Body of pancreas (tissue), 4 donors: ENCODE measurements at regions not wholly inside any gene's neighbourhood (a gene's known extent, or its start where the extent isn't known, plus 50 kb on each side); places are given as distances from the start of the nearest gene placed in this dataset.

Source experiments
- POLR2A ChIP-seq, 3 donors: fragments of 450-650 bp; IDR thresholded peaks; one replicate each; pipeline ENCODE4 v1.6.1; 2016; ENCODE audit warnings: antibody characterized with exemption in 3 of 3, mild to moderate bottlenecking in 2 of 3
- TF ChIP-seq, protein P1 (sequence below), 7 experiments: fragments of 450-650 bp in 4 of 7; fragments of 200-600 bp in 3 of 7; sonication (generic) in 3 of 7; IDR thresholded peaks; one replicate each; pipeline ENCODE4 v1.5.1; 2016 to 2019; ENCODE audit warnings: antibody characterized with exemption in 7 of 7

DNA sequence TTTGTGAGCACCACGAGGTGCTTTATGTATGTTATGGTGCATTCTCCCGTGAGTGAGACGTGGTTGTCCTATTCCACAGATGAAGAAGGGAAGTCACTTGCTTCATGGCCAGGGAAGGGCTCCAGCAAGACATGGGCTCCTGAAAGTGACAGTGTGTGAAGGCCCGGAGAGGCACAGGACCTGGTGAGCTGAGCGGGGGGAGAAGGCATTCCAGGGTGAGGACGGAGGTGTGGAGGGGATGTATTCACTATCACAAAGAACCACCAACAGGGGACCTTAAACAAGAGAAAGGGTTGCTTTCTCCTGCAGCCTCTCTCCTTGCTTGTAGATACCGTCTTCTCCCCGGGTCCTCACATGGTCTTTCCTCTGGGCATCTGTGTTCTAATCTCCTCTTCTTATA, 139.1 kb downstream of the FBLN2 start:
- TF ChIP-seq, protein P1, sequence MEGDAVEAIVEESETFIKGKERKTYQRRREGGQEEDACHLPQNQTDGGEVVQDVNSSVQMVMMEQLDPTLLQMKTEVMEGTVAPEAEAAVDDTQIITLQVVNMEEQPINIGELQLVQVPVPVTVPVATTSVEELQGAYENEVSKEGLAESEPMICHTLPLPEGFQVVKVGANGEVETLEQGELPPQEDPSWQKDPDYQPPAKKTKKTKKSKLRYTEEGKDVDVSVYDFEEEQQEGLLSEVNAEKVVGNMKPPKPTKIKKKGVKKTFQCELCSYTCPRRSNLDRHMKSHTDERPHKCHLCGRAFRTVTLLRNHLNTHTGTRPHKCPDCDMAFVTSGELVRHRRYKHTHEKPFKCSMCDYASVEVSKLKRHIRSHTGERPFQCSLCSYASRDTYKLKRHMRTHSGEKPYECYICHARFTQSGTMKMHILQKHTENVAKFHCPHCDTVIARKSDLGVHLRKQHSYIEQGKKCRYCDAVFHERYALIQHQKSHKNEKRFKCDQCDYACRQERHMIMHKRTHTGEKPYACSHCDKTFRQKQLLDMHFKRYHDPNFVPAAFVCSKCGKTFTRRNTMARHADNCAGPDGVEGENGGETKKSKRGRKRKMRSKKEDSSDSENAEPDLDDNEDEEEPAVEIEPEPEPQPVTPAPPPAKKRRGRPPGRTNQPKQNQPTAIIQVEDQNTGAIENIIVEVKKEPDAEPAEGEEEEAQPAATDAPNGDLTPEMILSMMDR (IDR thresholded peaks at IDR 0.05): no peak
- TF ChIP-seq POLR2A (IDR thresholded peaks at IDR 0.05): no peak
